ENCODE measurements at regions not wholly inside any gene's neighbourhood (a gene's known extent, or its start where the extent isn't known, plus 50 kb on each side); places are given as distances from the start of the nearest gene placed in this dataset.

DNA sequence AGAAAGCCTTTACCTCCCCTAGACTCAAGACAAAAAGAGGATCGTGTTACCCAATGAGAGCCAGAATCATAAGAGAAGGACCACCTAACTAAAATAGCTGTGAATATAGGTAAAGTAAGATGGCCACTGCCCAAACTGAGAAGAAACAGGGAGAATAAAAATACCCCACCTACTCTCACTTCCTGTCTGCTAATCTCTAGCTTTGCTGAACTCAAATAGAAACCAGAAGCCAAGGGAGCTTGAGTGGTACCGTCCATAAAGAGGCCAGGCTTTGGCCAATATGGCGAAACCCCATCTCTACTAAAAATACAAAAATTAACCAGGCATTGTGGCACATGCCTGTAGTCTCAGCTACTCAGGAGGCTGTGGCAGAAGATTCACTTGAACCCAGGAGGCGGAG is 123.0 kb upstream of the FST start:
- TF ChIP-seq, protein P1, sequence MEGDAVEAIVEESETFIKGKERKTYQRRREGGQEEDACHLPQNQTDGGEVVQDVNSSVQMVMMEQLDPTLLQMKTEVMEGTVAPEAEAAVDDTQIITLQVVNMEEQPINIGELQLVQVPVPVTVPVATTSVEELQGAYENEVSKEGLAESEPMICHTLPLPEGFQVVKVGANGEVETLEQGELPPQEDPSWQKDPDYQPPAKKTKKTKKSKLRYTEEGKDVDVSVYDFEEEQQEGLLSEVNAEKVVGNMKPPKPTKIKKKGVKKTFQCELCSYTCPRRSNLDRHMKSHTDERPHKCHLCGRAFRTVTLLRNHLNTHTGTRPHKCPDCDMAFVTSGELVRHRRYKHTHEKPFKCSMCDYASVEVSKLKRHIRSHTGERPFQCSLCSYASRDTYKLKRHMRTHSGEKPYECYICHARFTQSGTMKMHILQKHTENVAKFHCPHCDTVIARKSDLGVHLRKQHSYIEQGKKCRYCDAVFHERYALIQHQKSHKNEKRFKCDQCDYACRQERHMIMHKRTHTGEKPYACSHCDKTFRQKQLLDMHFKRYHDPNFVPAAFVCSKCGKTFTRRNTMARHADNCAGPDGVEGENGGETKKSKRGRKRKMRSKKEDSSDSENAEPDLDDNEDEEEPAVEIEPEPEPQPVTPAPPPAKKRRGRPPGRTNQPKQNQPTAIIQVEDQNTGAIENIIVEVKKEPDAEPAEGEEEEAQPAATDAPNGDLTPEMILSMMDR (optimal IDR thresholded peaks at IDR 0.05 in 1 of 3, IDR thresholded peaks at IDR 0.05 in 1 of 3, conservative IDR thresholded peaks at IDR 0.05 in 1 of 3; ENCODE audit: extremely low read depth in 1 of 3, insufficient read depth in 2 of 3, low read length in 3 of 3), result no peak
- TF ChIP-seq EZH2 (IDR thresholded peaks at IDR 0.05; ENCODE audit: low read length), result no peak

Measured in keratinocyte (primary cell).